HCT116 (cell line): ENCODE measurements at regions not wholly inside any gene's neighbourhood (a gene's known extent, or its start where the extent isn't known, plus 50 kb on each side); places are given as distances from the start of the nearest gene placed in this dataset.
"Not testable (repeated sequence)": the region's sequence is repeated elsewhere in the genome, so short reads cannot be mapped to it uniquely, and the experiment has no call there.

ENCODE experiments used
- ATAC-seq: fragments of 200-7000 bp; cut with Tn5 transposase; 2 replicates; pipeline ENCODE4 v1.9.1; 2020; ENCODE audit warnings: mild to moderate bottlenecking, moderate library complexity
- BruUV-seq: library from RNA; stranded (reverse); fragments of 400-500 nt; replicated peaks from 2 replicates; lab custom pipeline; 2021; lab: Mats Ljungman, UMichigan
- CTCF ChIA-PET: fragments of 300-600 bp; sonication (Branson Sonifier 250); formaldehyde crosslinking; loops from one replicate; lab custom pipeline; 2021; ENCODE audit warnings: antibody characterized with exemption; lab: Charles Lee
- POLR2A ChIA-PET: fragments of 300-600, 350-600 bp; sonication (Branson Sonifier 250); formaldehyde crosslinking; loops from one replicate; lab custom pipeline; 2021; ENCODE audit warnings: antibody characterized with exemption; lab: Charles Lee
- RAD21 ChIA-PET, 2 experiments: fragments of 300-600 bp; sonication (Branson Sonifier 250); formaldehyde crosslinking; loops; one replicate each; lab custom pipeline; 2023; ENCODE audit warnings: low total read pairs in 2 of 2; ENCODE audit not compliant: uncharacterized antibody in 2 of 2, unreplicated experiment in 2 of 2, low non-redundant PET in 1 of 2; lab: Charles Lee
- DNase-seq: peaks from one replicate; pipeline ENCODE4 v3.0.0-alpha.2; 2010; ENCODE audit warnings: low read depth, low spot score
- H2AFZ ChIP-seq: fragments of 200-600 bp; shearing (Covaris generic), sonication (generic); 2 replicates; pipeline ENCODE4 v1.6.1; 2017; ENCODE audit warnings: low read depth, mixed run types, mixed read lengths, antibody characterized with exemption, low read length; ENCODE audit not compliant: poor library complexity, severe bottlenecking
- H3K27ac ChIP-seq: 2 replicates; pipeline ENCODE4 v1.5.1; 2012; ENCODE audit warnings: low read depth, low read length
- H3K27me3 ChIP-seq: fragments of 200-600 bp; sonication (generic); 2 replicates; pipeline ENCODE4 v1.6.1; 2016; ENCODE audit warnings: mixed run types, low read length, mixed read lengths; ENCODE audit not compliant: insufficient read depth
- H3K36me3 ChIP-seq, 2 experiments: fragments of 200-500 bp in 1 of 2; fragments of 200-600 bp in 1 of 2; sonication (Bioruptor generic) in 1 of 2; sonication (generic) in 1 of 2; 2 replicates each; pipeline versions ENCODE4 v1.5.1 to v1.6.1; 2014 to 2016; ENCODE audit warnings: low read length in 2 of 2, inconsistent platforms in 1 of 2, mixed read lengths in 1 of 2, mixed run types in 1 of 2; ENCODE audit not compliant: insufficient read depth in 2 of 2, control insufficient read depth in 1 of 2
- H3K4me1 ChIP-seq, 2 experiments: fragments of 200-600 bp in 1 of 2; sonication (generic) in 1 of 2; 2 replicates each; pipeline versions ENCODE4 v1.5.1 to v1.6.1; 2012 to 2017; ENCODE audit warnings: low read length in 2 of 2, inconsistent platforms in 1 of 2, mild to moderate bottlenecking in 1 of 2, mixed read lengths in 1 of 2, mixed run types in 1 of 2, moderate library complexity in 1 of 2; ENCODE audit not compliant: insufficient read depth in 2 of 2, control insufficient read depth in 1 of 2
- H3K4me2 ChIP-seq: fragments of 200-600 bp; sonication (generic); 2 replicates; pipeline ENCODE4 v1.6.1; 2017; ENCODE audit warnings: mixed run types, low read length, mixed read lengths
- H3K4me3 ChIP-seq, 2 experiments: fragments of 200-600 bp in 1 of 2; sonication (generic) in 1 of 2; replicated peaks in 1 of 2; 2 replicates each; pipeline ENCODE4 v1.5.1; 2011 to 2016; ENCODE audit warnings: low read length in 2 of 2, control low read depth in 1 of 2, low read depth in 1 of 2, mild to moderate bottlenecking in 1 of 2, mixed read lengths in 1 of 2, mixed run types in 1 of 2
- H3K79me2 ChIP-seq: fragments of 200-600 bp; sonication (generic); 2 replicates; pipeline ENCODE4 v1.6.1; 2017; ENCODE audit warnings: mild to moderate bottlenecking, mixed run types, low read length, moderate library complexity, mixed read lengths; ENCODE audit not compliant: insufficient read depth
- H3K9ac ChIP-seq: fragments of 200-600 bp; sonication (generic); 2 replicates; pipeline ENCODE4 v1.6.1; 2016; ENCODE audit warnings: low read length, mixed read lengths
- H3K9me2 ChIP-seq: fragments of 200-600 bp; sonication (generic), shearing (Covaris generic); 2 replicates; pipeline ENCODE4 v1.6.1; 2017; ENCODE audit warnings: mixed run types, mild to moderate bottlenecking, moderate library complexity; ENCODE audit not compliant: insufficient read depth
- H3K9me3 ChIP-seq, 2 experiments: fragments of 200-500 bp in 1 of 2; fragments of 200-600 bp in 1 of 2; sonication (Bioruptor generic) in 1 of 2; sonication (generic) in 1 of 2; 2 replicates each; pipeline ENCODE4 v1.6.1; 2014 to 2017; ENCODE audit warnings: low read length in 2 of 2, mixed read lengths in 2 of 2, inconsistent platforms in 1 of 2, low read depth in 1 of 2, mild to moderate bottlenecking in 1 of 2, mixed run types in 1 of 2, moderate library complexity in 1 of 2; ENCODE audit not compliant: control insufficient read depth in 1 of 2, insufficient read depth in 1 of 2
- H4K20me1 ChIP-seq: fragments of 200-600 bp; sonication (generic), shearing (Covaris generic); 2 replicates; pipeline ENCODE4 v1.6.1; 2017; ENCODE audit warnings: mixed run types, mild to moderate bottlenecking, moderate library complexity; ENCODE audit not compliant: insufficient read depth
- CBX3 ChIP-seq: IDR thresholded peaks from 2 replicates; pipeline ENCODE4 v1.6.1; 2012; ENCODE audit warnings: low read depth
- EZH2phosphoT487 ChIP-seq: fragments of 200-600 bp; IDR thresholded peaks from 2 replicates; pipeline ENCODE4 v1.6.1; 2018; ENCODE audit warnings: antibody characterized with exemption, borderline replicate concordance
- FOSL1 ChIP-seq: IDR thresholded peaks from 2 replicates; pipeline ENCODE4 v1.6.1; 2012; ENCODE audit warnings: low read depth
- POLR2AphosphoS5 ChIP-seq: IDR thresholded peaks from 2 replicates; pipeline ENCODE4 v1.6.1; 2011; ENCODE audit warnings: mild to moderate bottlenecking, low read depth, low read length, moderate library complexity
- SIN3A ChIP-seq: IDR thresholded peaks from 2 replicates; pipeline ENCODE4 v1.6.1; 2012; ENCODE audit warnings: low read depth
- SRF ChIP-seq: IDR thresholded peaks from 2 replicates; pipeline ENCODE4 v1.6.1; 2012; ENCODE audit warnings: low read depth
- TCF7L2 ChIP-seq: IDR thresholded peaks from 2 replicates; pipeline ENCODE4 v1.7.0; 2011; ENCODE audit warnings: borderline replicate concordance, inconsistent platforms; ENCODE audit not compliant: insufficient read depth, insufficient read length; ENCODE audit errors: extremely low read depth
- ZNF274 ChIP-seq: fragments of 200-500 bp; sonication (Bioruptor generic); IDR thresholded peaks from 2 replicates; pipeline ENCODE4 v1.6.1; 2014; ENCODE audit warnings: mild to moderate bottlenecking, low read depth, low read length, inconsistent platforms
- intact Hi-C: fragments of 100-400 bp; cut with micrococcal nuclease; formaldehyde crosslinking; loops from 2 replicates; pipeline ENCODE4 v1.10.0; 2022
- TF ChIP-seq, protein P1 (sequence below): IDR thresholded peaks from 2 replicates; pipeline ENCODE4 v1.6.1; 2012; ENCODE audit warnings: low read depth
- TF ChIP-seq, protein P2 (sequence below), 3 experiments: fragments of 200-600 bp in 1 of 3; sonication (generic) in 1 of 3; IDR thresholded peaks in 2 of 3; conservative IDR thresholded peaks in 1 of 3; 2 replicates each; pipeline ENCODE4 v1.5.1; 2012 to 2017; ENCODE audit warnings: low read depth in 2 of 3, low read length in 2 of 3, antibody characterized with exemption in 1 of 3, borderline replicate concordance in 1 of 3, control low read depth in 1 of 3, mild to moderate bottlenecking in 1 of 3, mixed read lengths in 1 of 3, mixed run types in 1 of 3, moderate library complexity in 1 of 3; ENCODE audit not compliant: insufficient read depth in 1 of 3

DNA sequence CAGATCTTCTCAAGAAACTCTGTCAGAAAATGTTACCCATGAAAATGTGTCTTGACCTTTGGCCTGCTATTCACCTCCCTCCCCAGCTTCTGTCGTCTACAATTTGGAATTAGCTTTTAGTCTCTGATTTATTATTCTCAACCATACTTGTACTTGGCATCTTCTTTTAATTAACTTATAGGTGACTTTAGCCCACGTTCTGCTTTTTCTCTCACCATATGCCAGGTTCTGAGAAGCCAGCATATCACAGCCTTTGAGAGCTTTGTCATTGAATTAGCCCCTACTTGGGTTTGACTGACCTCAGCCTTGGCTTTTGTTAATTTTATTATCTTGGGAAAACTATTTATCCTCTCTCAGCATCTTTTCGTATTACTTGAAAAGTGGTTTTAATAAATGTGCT lies 355.9 kb downstream of the OXSM start:
- Histone ChIP-seq H3K4me1 (no peaks in the 10 kb centered on the region), H2AFZ (no peak overlapping the region), H3K4me2 (no peak overlapping the region), H3K9me2 (no peaks in the 10 kb centered on the region), H3K27ac (no peak overlapping the region), H3K4me3 (no peak overlapping the region), H3K9me3 (no peaks in the 10 kb centered on the region), H3K27me3 (no peaks in the 10 kb centered on the region), H3K9ac (no peak overlapping the region), H4K20me1 (no peaks in the 10 kb centered on the region), H3K79me2 (no peaks in the 10 kb centered on the region), H3K36me3 (no peaks in the 10 kb centered on the region)
- ChIA-PET CTCF (no interaction called here), POLR2A (no interaction called here), RAD21 (no interaction called here)
- intact Hi-C loops, result no loop called here
- ATAC-seq, result no peak
- no peak for DNase-seq
- TF ChIP-seq POLR2AphosphoS5, result no peak
- no peak for TF ChIP-seq TCF7L2
- no peak for TF ChIP-seq SIN3A
- no peak for TF ChIP-seq ZNF274
- no peak for TF ChIP-seq FOSL1
- TF ChIP-seq, protein P1, sequence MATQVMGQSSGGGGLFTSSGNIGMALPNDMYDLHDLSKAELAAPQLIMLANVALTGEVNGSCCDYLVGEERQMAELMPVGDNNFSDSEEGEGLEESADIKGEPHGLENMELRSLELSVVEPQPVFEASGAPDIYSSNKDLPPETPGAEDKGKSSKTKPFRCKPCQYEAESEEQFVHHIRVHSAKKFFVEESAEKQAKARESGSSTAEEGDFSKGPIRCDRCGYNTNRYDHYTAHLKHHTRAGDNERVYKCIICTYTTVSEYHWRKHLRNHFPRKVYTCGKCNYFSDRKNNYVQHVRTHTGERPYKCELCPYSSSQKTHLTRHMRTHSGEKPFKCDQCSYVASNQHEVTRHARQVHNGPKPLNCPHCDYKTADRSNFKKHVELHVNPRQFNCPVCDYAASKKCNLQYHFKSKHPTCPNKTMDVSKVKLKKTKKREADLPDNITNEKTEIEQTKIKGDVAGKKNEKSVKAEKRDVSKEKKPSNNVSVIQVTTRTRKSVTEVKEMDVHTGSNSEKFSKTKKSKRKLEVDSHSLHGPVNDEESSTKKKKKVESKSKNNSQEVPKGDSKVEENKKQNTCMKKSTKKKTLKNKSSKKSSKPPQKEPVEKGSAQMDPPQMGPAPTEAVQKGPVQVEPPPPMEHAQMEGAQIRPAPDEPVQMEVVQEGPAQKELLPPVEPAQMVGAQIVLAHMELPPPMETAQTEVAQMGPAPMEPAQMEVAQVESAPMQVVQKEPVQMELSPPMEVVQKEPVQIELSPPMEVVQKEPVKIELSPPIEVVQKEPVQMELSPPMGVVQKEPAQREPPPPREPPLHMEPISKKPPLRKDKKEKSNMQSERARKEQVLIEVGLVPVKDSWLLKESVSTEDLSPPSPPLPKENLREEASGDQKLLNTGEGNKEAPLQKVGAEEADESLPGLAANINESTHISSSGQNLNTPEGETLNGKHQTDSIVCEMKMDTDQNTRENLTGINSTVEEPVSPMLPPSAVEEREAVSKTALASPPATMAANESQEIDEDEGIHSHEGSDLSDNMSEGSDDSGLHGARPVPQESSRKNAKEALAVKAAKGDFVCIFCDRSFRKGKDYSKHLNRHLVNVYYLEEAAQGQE, result no peak
- no peak for TF ChIP-seq SRF
- TF ChIP-seq, protein P2, sequence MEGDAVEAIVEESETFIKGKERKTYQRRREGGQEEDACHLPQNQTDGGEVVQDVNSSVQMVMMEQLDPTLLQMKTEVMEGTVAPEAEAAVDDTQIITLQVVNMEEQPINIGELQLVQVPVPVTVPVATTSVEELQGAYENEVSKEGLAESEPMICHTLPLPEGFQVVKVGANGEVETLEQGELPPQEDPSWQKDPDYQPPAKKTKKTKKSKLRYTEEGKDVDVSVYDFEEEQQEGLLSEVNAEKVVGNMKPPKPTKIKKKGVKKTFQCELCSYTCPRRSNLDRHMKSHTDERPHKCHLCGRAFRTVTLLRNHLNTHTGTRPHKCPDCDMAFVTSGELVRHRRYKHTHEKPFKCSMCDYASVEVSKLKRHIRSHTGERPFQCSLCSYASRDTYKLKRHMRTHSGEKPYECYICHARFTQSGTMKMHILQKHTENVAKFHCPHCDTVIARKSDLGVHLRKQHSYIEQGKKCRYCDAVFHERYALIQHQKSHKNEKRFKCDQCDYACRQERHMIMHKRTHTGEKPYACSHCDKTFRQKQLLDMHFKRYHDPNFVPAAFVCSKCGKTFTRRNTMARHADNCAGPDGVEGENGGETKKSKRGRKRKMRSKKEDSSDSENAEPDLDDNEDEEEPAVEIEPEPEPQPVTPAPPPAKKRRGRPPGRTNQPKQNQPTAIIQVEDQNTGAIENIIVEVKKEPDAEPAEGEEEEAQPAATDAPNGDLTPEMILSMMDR (IDR thresholded peaks at IDR 0.05 in 2 of 3, conservative IDR thresholded peaks at IDR 0.05 in 1 of 3; ENCODE audit: borderline replicate concordance in 1 of 3, insufficient read depth in 1 of 3, low read depth in 2 of 3, low read length in 2 of 3), result no peak
- TF ChIP-seq EZH2phosphoT487, result no peak
- no peak for TF ChIP-seq CBX3
- BruUV-seq, result no TSS peak

DNA sequence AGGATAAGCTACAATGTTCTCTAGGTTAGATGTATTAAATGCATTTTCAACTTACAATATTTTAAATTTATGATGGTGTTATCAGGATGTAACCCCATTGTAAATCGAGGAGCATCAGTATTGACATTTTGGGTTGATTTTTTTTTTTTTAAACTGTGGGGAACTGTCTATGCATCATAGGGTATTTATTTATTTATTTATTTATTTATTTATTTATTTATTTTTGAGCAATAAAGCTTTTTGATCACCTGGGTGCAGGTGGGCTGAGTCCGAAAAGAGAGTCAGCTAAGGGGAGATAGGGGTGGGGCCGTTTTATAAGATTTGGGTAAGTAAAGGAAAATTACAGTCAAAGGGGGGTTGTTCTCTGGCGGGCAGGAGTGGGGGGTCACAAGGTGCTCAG lies 367.5 kb downstream of the OXSM start:
- H3K4me2 ChIP-seq, RAD21 ChIA-PET, H2AFZ ChIP-seq, H3K4me3 ChIP-seq, H3K27ac ChIP-seq, H3K9me2 ChIP-seq, POLR2A ChIA-PET, H3K27me3 ChIP-seq, H3K36me3 ChIP-seq, intact Hi-C loops, H3K9ac ChIP-seq, CTCF ChIA-PET, DNase-seq, H3K9me3 ChIP-seq, H3K79me2 ChIP-seq, H4K20me1 ChIP-seq, H3K4me1 ChIP-seq, ATAC-seq, BruUV-seq: not testable (repeated sequence)
